SIG-M5 treated with dmso at 0.1 percent for 504 hours (cell line): ENCODE measurements at regions not wholly inside any gene's neighbourhood (a gene's known extent, or its start where the extent isn't known, plus 50 kb on each side); places are given as distances from the start of the nearest gene placed in this dataset.

Source experiments
- DNase-seq: peaks from one replicate; lab custom pipeline; 2025; ENCODE audit not compliant: unreplicated experiment; lab: John Stamatoyannopoulos, UW

GRCh38 chr18:57918601-57919000 is 115.5 kb upstream of the ATP8B1 start:
- DNase-seq: no peak

DNA sequence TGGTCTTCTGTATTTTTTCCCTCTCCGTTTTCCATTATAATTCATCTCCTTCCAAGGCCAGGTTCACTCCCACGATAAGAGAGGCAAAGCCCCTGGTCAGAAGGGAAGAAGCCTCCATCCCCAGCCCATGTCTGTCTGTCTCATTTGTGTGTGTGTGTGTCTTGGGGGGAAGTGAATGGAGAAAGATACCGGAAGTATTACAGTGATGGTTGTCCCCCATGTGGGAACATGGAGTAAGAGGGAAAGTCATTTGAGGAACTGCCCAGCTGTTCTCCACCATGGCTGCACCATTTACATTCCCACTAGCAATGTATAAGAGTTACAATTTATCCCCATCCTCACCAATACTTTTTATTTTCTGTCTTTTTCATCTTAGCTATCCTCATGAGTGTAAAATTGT is 113.6 kb upstream of the ATP8B1 start:
- DNase-seq: peak; percentile 67

DNA sequence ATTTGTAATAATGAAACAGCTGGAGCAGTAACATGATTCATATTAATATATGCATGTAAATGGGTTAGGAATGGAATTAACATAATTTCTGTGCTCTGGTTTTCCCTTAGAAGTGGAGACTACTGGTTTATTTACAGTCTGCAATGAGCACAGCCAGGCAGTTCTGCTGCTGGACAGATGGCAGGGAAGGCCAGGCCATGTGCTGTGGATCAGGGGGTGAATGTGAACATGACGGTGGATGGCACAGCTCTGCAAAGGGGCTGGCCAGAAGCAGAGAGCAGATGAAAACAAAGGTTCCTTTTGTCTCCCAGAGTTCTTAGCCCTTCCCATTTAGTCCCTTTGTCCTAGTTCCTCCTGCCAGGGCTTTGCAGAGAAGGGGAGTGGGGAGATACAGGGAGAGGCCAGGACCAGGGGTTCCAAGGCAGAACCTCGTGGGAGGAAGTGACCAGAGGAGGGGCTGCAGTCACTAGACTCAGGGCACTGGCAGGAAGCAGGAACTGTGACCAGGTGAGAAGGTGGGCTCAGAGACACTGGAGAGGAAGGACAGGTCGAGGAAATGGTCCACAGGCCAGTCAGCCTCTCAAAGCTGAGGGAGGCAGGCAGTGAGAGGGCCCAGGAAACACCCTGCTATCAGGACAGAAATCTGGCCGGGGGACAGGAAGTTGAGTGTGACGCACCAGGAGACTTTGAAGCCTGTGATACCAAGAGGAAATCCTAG is 112.9 kb upstream of the ATP8B1 start:
- no peak for DNase-seq

GRCh38 chr18:57915248-57915647 is 112.1 kb upstream of the ATP8B1 start:
- no peak for DNase-seq

DNA sequence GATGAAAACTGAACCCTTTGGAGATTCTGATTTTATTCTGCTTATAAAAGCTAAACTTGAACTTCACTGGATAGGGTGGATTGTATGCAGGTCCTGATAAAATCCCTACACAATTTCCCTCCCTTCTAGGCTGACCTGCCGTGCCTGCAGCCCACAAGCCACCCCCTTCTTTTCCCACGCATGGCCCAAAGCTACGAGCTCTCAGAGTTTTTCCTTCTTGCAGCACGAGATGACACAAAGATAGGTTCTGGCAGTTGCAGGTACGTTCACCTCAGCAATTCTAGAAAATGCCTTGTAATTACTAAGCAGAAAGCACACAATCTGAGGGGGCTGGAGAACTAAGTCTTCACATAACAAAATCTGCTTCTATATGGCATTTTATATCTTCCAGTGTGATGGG is 110.6 kb upstream of the ATP8B1 start:
- DNase-seq: no peak

- no peak for DNase-seq
Observed at GRCh38 chr18:57910817-57911216, 107.7 kb upstream of the ATP8B1 start.

GRCh38 chr18:57910134-57910533 is 107.0 kb upstream of the ATP8B1 start:
- DNase-seq: no peak

DNA sequence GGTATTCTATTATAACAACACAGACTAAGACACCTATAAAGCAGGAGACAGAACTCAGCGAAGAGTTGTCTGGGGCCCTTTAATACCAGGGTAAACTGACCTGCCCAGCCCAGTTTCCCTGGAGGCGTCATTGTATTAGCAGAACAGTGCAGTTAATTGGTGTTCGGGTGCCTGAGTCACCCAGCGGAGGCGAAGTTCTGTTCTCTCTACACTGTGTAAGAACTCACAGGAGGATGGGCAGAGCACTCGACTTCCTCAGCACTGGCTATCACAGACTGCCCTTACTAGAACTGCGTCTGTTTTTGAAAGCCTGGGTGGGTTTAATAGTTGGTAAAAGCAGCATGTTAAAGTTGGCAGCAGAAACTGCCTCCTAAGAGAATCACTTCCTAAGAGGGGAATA is 106.5 kb upstream of the ATP8B1 start:
- no peak for DNase-seq

DNA sequence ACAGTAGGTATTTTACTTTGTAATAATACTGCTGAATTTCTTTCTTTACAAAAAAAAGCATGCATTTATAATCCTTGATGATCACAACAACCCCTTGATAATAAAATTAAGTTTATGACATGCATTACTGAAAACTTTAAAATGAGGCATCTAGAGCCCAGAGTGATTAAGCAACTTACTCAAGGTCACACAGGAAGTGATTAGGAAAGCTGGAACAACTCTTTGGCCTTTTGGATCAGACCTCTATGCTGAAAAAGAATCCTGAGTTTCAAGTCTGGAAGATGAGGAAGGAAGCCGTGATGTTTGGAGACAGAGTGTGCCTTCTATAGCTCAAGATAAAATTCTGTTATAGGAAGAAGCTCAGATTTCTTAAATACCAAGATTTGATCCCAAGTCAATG is 105.0 kb upstream of the ATP8B1 start:
- DNase-seq: no peak

GRCh38 chr18:57907550-57907949 is 104.4 kb upstream of the ATP8B1 start:
- DNase-seq: no peak

DNA sequence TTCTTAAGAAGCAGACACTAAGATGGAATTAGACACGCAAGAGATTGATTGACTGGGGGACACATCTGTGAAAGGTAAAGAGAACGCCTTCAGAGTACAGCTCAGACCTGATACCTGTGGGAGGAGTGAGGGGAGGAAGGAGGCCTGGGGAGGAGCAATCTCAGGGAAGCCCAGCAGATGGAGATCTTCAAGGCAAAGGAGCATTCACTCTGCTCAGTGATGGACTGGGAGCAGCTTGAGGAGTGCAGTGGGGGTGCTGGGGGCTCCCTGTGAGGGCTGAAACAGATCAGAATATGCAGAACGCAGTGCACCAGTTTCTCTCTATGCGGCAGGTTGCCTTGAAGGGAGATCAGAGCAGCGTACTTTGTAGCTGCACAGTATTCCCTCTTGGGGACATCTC is 103.7 kb upstream of the ATP8B1 start:
- DNase-seq: no peak

- no peak for DNase-seq
Observed at GRCh38 chr18:57904535-57904934, 101.4 kb upstream of the ATP8B1 start.

DNA sequence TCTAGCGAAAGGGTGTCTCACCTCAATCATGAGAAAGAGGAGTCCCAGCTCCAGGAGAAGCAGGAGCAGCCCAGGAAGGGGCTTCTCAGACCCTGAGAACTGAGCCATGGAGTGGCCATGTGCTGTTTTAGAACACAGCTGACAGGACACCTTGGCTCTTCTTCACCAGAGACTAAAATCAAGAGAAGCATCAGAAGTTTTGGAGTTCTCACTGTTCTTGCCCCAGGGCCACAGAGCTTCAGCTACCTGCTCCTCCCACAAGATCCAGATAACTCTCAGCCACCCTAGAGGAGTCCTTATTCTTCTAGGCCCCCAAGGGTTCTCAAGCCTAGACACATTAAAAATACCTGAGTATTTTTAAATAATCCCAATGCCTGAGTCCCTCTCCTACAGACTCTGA is 99.6 kb upstream of the ATP8B1 start:
- no peak for DNase-seq

GRCh38 chr18:57901825-57902589 is 98.9 kb upstream of the ATP8B1 start:
- DNase-seq: peak; percentile 40

- DNase-seq: no peak
Observed at GRCh38 chr18:57900906-57901435, 97.9 kb upstream of the ATP8B1 start.

DNA sequence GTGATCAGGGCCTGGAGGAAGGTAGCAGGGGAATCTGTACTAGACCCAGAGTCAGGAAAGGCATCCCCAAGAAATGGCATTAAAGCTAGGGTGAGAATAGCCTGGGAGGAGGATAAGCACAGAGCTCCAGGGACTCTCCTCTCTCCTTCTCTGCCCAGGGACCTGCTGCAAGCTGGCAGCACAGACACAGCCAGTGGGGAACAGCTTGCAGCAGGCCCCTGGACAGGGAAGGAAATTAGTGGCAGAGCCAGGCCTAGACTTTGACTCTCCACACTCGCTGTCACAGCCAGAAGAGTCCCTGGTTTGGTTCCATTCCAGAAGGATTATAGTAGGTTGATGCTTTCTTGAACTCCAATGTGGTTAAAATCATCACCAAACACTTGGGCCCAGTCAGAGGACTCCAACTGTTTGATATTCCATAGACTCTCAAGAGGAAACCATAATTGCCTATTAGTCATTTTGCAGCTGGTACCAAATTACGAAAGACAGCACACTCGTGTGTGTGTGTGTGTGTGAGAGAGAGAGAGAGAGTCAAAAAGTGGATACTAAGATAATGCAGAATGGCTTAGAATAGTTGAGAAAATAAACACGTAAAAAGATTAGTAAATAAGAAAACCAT is 95.5 kb upstream of the ATP8B1 start:
- DNase-seq: peak; percentile 19

GRCh38 chr18:57895182-57895581 is 92.1 kb upstream of the ATP8B1 start:
- no peak for DNase-seq

- no peak for DNase-seq
Observed at GRCh38 chr18:57891707-57892391, 88.7 kb upstream of the ATP8B1 start.

DNA sequence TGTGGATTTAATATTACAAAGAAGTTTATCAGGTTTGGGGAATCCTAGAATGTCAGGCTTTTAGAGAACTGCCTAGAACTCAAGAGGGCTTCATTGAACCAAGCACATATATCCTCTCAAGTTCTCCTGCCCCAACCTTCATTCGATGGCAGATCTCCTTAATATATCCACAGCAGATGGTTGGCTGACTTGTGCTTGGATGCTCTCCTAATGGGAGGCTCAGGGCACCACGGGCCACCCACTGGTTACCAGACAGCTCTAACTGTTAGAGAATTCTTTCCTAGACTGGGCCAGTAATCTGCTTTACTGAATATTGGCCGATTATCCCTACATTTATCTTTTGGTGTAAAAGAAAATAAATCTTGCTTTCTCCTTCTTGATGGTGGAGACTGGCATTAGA is 87.2 kb upstream of the ATP8B1 start:
- no peak for DNase-seq

DNA sequence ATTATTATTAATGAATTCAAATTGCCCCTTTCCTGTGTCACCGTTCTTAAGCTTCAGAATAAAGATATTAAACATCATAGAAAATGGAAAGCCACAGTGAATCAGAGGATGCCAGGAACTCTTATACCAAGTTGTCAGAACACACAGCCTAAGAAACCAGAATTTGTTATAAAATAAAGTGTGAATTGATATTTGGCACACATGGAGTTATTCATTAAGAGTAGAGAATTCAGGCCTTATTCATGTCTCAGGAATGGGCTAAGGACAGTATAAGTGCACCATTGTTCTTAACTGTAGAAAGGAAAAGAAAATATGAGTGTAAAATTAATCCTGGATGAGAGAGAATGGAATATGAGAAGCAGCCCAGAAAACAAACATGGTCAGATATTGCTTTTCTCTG is 86.7 kb upstream of the ATP8B1 start:
- DNase-seq: no peak
